GM23338 (cell line): ENCODE measurements at regions not wholly inside any gene's neighbourhood (a gene's known extent, or its start where the extent isn't known, plus 50 kb on each side); places are given as distances from the start of the nearest gene placed in this dataset.

Experiments used
- ATAC-seq: fragments of 200-7000 bp; cut with Tn5 transposase; 3 replicates; pipeline ENCODE4 v1.9.1; 2020
- DNase-seq: peaks from one replicate; pipeline ENCODE4 v3.0.0-alpha.2; 2015; ENCODE audit warnings: low spot score
- H2AFZ ChIP-seq: fragments of 200-600 bp; sonication (generic); 2 replicates; pipeline ENCODE4 v1.8.0; 2016; ENCODE audit warnings: antibody characterized with exemption, mild to moderate bottlenecking, moderate library complexity
- H3F3A ChIP-seq: fragments of 200-600 bp; sonication (generic); replicated peaks from 2 replicates; pipeline ENCODE4 v1.8.0; 2017; ENCODE audit warnings: antibody characterized with exemption, mixed run types, low read depth
- H3K27ac ChIP-seq: fragments of 200-600 bp; sonication (generic); 2 replicates; pipeline ENCODE4 v1.6.1; 2016; ENCODE audit warnings: low read depth
- H3K27me3 ChIP-seq: fragments of 200-600 bp; sonication (generic); 2 replicates; pipeline ENCODE4 v1.8.0; 2016; ENCODE audit warnings: mild to moderate bottlenecking, mixed run types, moderate library complexity; ENCODE audit not compliant: insufficient read depth
- H3K36me3 ChIP-seq: fragments of 200-600 bp; sonication (generic); 2 replicates; pipeline ENCODE4 v1.8.0; 2016; ENCODE audit warnings: mild to moderate bottlenecking; ENCODE audit not compliant: insufficient read depth
- H3K4me1 ChIP-seq: fragments of 200-600 bp; sonication (generic); 2 replicates; pipeline ENCODE4 v1.8.0; 2016; ENCODE audit warnings: mild to moderate bottlenecking, moderate library complexity; ENCODE audit not compliant: insufficient read depth
- H3K4me2 ChIP-seq: fragments of 200-600 bp; sonication (generic); 2 replicates; pipeline ENCODE4 v1.7.1; 2017; ENCODE audit warnings: mixed run types
- H3K4me3 ChIP-seq: fragments of 200-600 bp; sonication (generic); 2 replicates; pipeline ENCODE4 v1.6.1; 2016; ENCODE audit warnings: mixed run types
- H3K79me2 ChIP-seq: fragments of 200-600 bp; sonication (generic); replicated peaks from 2 replicates; pipeline ENCODE4 v1.8.0; 2017; ENCODE audit warnings: mild to moderate bottlenecking; ENCODE audit not compliant: insufficient read depth
- H3K9me2 ChIP-seq: fragments of 200-600 bp; sonication (generic); 2 replicates; pipeline ENCODE4 v1.8.0; 2017; ENCODE audit not compliant: insufficient read depth
- H4K20me1 ChIP-seq: fragments of 200-600 bp; sonication (generic); replicated peaks from 2 replicates; pipeline ENCODE4 v1.8.0; 2017; ENCODE audit warnings: mild to moderate bottlenecking; ENCODE audit not compliant: insufficient read depth
- H3K27ac Mint-ChIP-seq: 2 replicates; pipeline ENCODE4 v1.8.0; 2020; ENCODE audit warnings: inconsistent platforms, mild to moderate bottlenecking, moderate library complexity, mixed read lengths
- H3K27me3 Mint-ChIP-seq: 3 replicates; pipeline ENCODE4 v1.8.0; 2022; ENCODE audit warnings: low read depth, mild to moderate bottlenecking, moderate library complexity, mixed read lengths, inconsistent platforms; ENCODE audit not compliant: insufficient read depth, poor library complexity
- H3K36me3 Mint-ChIP-seq: 3 replicates; pipeline ENCODE4 v1.8.0; 2021; ENCODE audit warnings: low read depth, mild to moderate bottlenecking, inconsistent platforms, moderate library complexity, mixed read lengths
- H3K4me1 Mint-ChIP-seq: 3 replicates; pipeline ENCODE4 v1.8.0; 2020; ENCODE audit warnings: mild to moderate bottlenecking, inconsistent platforms, mixed read lengths
- H3K4me3 Mint-ChIP-seq: 3 replicates; pipeline ENCODE4 v1.8.0; 2021; ENCODE audit warnings: moderate library complexity, mild to moderate bottlenecking, inconsistent platforms, mixed read lengths
- H3K9me3 Mint-ChIP-seq: 3 replicates; pipeline ENCODE4 v1.8.0; 2020; ENCODE audit warnings: moderate library complexity, mild to moderate bottlenecking, inconsistent platforms, mixed read lengths
- CREB1 ChIP-seq: fragments of 250-450 bp; sonication (Bioruptor Pico); IDR thresholded peaks from 2 replicates; pipeline ENCODE4 v1.5.0; 2020; ENCODE audit warnings: low read depth, mild to moderate bottlenecking, moderate library complexity
- CTCF ChIP-seq, 2 experiments: fragments of 200-600 bp in 1 of 2; sonication (generic) in 1 of 2; conservative IDR thresholded peaks; 2 replicates each; pipeline versions ENCODE4 v1.5.1 to v1.6.1; 2016 to 2017; ENCODE audit warnings: antibody characterized with exemption in 2 of 2, low read depth in 2 of 2, mild to moderate bottlenecking in 2 of 2, moderate library complexity in 1 of 2
- ETS1 ChIP-seq: IDR thresholded peaks from 2 replicates; pipeline ENCODE4 v1.6.1; 2016; ENCODE audit warnings: antibody characterized with exemption
- EZH2 ChIP-seq: fragments of 200-600 bp; sonication (generic); IDR thresholded peaks from one replicate; pipeline ENCODE4 v1.8.0; 2017; ENCODE audit warnings: antibody characterized with exemption, mild to moderate bottlenecking, low read depth; ENCODE audit not compliant: unreplicated experiment
- EZH2phosphoT487 ChIP-seq: fragments of 200-600 bp; sonication (generic); IDR thresholded peaks from one replicate; pipeline ENCODE4 v1.8.1; 2018; ENCODE audit warnings: antibody characterized with exemption; ENCODE audit not compliant: unreplicated experiment
- NANOG ChIP-seq: IDR thresholded peaks from 2 replicates; pipeline ENCODE4 v1.6.1; 2016; ENCODE audit warnings: antibody characterized with exemption, borderline replicate concordance
- ZNF114 ChIP-seq: fragments of 250-450 bp; sonication (Bioruptor Pico); IDR thresholded peaks from 2 replicates; pipeline ENCODE4 v1.5.0; 2020; ENCODE audit warnings: mild to moderate bottlenecking, moderate library complexity
- ZNF331 ChIP-seq: fragments of 250-450 bp; sonication (Bioruptor Pico); IDR thresholded peaks from 2 replicates; pipeline ENCODE4 v1.5.0; 2020; ENCODE audit warnings: low read depth, mild to moderate bottlenecking, moderate library complexity

GRCh38 chr9:99391937-99392594 lies 170.0 kb downstream of the SEC61B start:
- Mint-ChIP-seq H3K4me3 (no peak overlapping the region), H3K27me3 (peaks cover 4% of the 10 kb centered on the region), H3K27ac (no peak overlapping the region), H3K9me3 (peaks cover 4% of the 10 kb centered on the region; the same call in 1 of the 3 replicates), H3K4me1 (no peaks in the 10 kb centered on the region), H3K36me3 (no peaks in the 10 kb centered on the region)
- Histone ChIP-seq H3K79me2 (no peaks in the 10 kb centered on the region), H3F3A (no peaks in the 10 kb centered on the region), H3K27ac (no peak overlapping the region), H3K4me1 (no peaks in the 10 kb centered on the region), H3K4me2 (no peak overlapping the region), H4K20me1 (no peaks in the 10 kb centered on the region), H3K4me3 (no peak overlapping the region), H3K36me3 (no peaks in the 10 kb centered on the region), H3K9me2 (peaks cover 4% of the 10 kb centered on the region), H3K27me3 (no peaks in the 10 kb centered on the region), H2AFZ (no peak overlapping the region)
- no peak for ATAC-seq
- TF ChIP-seq ETS1 (no peak), ZNF114 (CRISPR knock-in tag) (no peak), NANOG (no peak)
- DNase-seq: no peak

GRCh38 chr9:99392986-99393385 lies 170.9 kb downstream of the SEC61B start:
- no peak for TF ChIP-seq ETS1
- TF ChIP-seq ZNF331 (CRISPR knock-in tag): no peak
- TF ChIP-seq EZH2: no peak
- TF ChIP-seq EZH2phosphoT487: no peak
- no peaks in the 10 kb centered on the region for H3F3A ChIP-seq
- H3K4me2 ChIP-seq: no peak overlapping the region
- H3K79me2 ChIP-seq: no peaks in the 10 kb centered on the region
- ATAC-seq: no peak
- H4K20me1 ChIP-seq: no peaks in the 10 kb centered on the region
- no peaks in the 10 kb centered on the region for H3K36me3 ChIP-seq
- H3K4me3 ChIP-seq: no peak overlapping the region
- no peaks in the 10 kb centered on the region for H3K27me3 ChIP-seq
- Mint-ChIP-seq H3K27ac (no peak overlapping the region), H3K4me3 (no peak overlapping the region), H3K4me1 (no peaks in the 10 kb centered on the region), H3K9me3 (peaks cover 4% of the 10 kb centered on the region; the same call in 1 of the 3 replicates), H3K27me3 (peaks cover 4% of the 10 kb centered on the region), H3K36me3 (no peaks in the 10 kb centered on the region)
- H3K27ac ChIP-seq: no peak overlapping the region
- H3K4me1 ChIP-seq: no peaks in the 10 kb centered on the region
- DNase-seq: no peak
- H2AFZ ChIP-seq: peak overlapping the region; percentile 59; the same call in 1 of the 2 replicates
- peaks cover 4% of the 10 kb centered on the region for H3K9me2 ChIP-seq

- H3K27ac ChIP-seq: no peak overlapping the region
- H3K9me2 ChIP-seq: peaks cover 4% of the 10 kb centered on the region
- no peaks in the 10 kb centered on the region for H3K4me1 Mint-ChIP-seq
- no peaks in the 10 kb centered on the region for H3K79me2 ChIP-seq
- H3K4me2 ChIP-seq: no peak overlapping the region
- H3K36me3 ChIP-seq: no peaks in the 10 kb centered on the region
- H3K27me3 Mint-ChIP-seq: peaks cover 4% of the 10 kb centered on the region
- no peaks in the 10 kb centered on the region for H3K36me3 Mint-ChIP-seq
- ATAC-seq: no peak
- H3K9me3 Mint-ChIP-seq: peaks cover 4% of the 10 kb centered on the region; the same call in 1 of the 3 replicates
- DNase-seq: no peak
- H3F3A ChIP-seq: no peaks in the 10 kb centered on the region
- H3K4me3 ChIP-seq: no peak overlapping the region
- no peak overlapping the region for H3K27ac Mint-ChIP-seq
- no peaks in the 10 kb centered on the region for H4K20me1 ChIP-seq
- H2AFZ ChIP-seq: no peak overlapping the region
- no peaks in the 10 kb centered on the region for H3K4me1 ChIP-seq
- H3K4me3 Mint-ChIP-seq: no peak overlapping the region
- no peaks in the 10 kb centered on the region for H3K27me3 ChIP-seq
- no peak for TF ChIP-seq NANOG
- TF ChIP-seq CTCF (conservative IDR thresholded peaks at IDR 0.05; ENCODE audit: low read depth in 2 of 2): no peak
- no peak for TF ChIP-seq CREB1
These were observed 171.9 kb downstream of the SEC61B start for GRCh38 chr9:99393993-99394392.
